NOMO-1 treated with DMSO at 0.1 percent for 48 hours (cell line): ENCODE measurements at regions not wholly inside any gene's neighbourhood (a gene's known extent, or its start where the extent isn't known, plus 50 kb on each side); places are given as distances from the start of the nearest gene placed in this dataset.

Experiments
- DNase-seq: peaks from one replicate; lab custom pipeline; 2025; ENCODE audit not compliant: unreplicated experiment; lab: John Stamatoyannopoulos, UW

DNA sequence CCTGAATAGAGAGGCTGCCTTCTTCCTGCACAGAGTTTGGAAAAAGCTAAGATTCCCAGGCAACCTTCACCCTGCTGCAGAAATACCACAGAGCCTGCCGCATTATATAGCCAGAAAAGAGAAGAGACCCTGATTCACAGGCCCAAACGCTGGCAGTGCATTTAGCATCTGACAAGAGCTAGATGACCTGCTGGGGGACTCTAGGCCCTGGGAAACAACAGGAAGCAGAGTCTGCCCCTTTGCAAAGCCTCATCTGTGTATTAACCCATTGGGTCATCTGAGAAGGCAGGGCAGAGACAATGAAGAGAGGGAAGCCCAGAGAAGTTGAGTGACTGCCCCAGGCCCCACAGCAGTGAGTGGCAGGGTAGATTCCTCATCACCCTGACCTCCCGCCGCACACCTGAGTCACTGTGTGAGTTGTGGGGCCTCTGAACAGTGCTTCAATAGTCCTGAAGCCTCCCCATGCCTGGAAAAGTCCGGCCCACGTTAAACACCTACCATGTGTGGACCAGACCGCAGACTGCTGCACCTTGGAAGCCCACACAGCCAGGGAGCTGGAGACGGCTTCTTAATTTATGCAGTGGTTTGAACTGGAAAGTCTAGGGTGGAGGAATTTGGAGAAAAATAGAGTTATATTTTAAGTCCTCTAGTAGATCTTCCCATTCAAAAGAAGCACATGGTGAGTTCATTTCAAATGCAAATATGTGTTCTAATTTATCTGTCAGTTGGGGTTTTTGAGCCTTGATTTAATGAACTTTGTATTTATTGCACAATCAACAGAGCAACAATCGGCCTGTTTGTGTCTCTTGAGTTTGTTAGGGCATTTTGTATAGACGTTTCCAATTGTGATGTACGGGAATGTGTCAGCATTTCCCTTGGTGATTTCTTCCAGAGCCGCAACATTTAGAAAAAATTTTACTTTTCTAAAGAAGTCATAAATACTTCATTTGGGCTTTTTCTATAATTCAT is 80.4 kb upstream of the GPR26 start:
- DNase-seq = no peak

- DNase-seq = no peak
Observed at GRCh38 chr10:123587110-123587509, 79.0 kb upstream of the GPR26 start.

- DNase-seq = no peak
Observed at GRCh38 chr10:123588386-123588914, 77.7 kb upstream of the GPR26 start.

- DNase-seq = no peak
Observed at GRCh38 chr10:123595661-123596060, 70.5 kb upstream of the GPR26 start.

- DNase-seq = no peak
Observed at GRCh38 chr10:123597676-123598075, 68.5 kb upstream of the GPR26 start.

DNA sequence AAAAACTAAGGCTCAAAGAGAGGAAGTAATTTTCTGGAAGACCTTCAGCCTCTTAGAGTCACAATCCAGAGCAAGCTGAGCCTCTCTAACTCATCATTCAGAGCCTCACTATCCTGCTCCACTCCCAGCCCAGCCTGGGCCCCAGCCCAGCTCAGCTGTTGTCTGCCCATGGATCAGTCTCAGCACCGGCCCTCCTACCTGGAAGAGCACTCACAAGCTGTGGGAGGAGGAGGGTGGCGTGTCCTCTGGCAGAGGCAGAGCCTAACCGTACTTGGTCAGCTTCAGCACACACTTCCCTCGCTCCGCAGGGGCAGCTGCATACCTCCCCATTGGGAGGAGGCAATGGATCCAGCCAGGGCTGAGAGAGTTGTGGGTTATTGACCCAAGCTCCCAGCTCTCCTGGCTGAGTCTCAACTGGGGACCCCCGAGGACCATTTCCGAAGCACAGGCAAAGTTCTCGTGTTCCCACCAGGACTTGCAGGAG is 66.7 kb upstream of the GPR26 start:
- no peak for DNase-seq

GRCh38 chr10:123600177-123600576 is 66.0 kb upstream of the GPR26 start:
- no peak for DNase-seq

DNA sequence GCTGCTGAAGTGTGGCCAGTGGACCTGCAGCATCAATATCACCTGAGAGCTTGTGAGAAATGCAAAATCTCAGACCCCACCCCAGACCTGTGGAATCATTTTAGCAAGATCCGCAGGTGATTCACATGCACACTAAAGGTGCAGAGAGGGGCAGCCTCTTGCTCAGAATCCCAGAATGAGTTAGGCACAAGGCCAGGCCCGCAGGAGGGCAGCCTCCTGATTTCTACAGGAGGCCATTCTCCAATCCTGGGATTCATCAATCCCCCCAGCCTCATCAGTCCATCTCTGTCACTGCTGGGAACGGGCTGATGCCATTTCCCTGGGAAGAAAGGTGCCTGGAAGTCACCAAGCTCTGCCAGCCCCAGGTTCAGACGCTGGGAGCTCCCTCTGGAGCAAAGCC is 63.0 kb upstream of the GPR26 start:
- DNase-seq = no peak

- peak; percentile 53 for DNase-seq
Observed at GRCh38 chr10:123604506-123604905, 61.6 kb upstream of the GPR26 start.

- DNase-seq = no peak
Observed at GRCh38 chr10:123606006-123606405, 60.1 kb upstream of the GPR26 start.

DNA sequence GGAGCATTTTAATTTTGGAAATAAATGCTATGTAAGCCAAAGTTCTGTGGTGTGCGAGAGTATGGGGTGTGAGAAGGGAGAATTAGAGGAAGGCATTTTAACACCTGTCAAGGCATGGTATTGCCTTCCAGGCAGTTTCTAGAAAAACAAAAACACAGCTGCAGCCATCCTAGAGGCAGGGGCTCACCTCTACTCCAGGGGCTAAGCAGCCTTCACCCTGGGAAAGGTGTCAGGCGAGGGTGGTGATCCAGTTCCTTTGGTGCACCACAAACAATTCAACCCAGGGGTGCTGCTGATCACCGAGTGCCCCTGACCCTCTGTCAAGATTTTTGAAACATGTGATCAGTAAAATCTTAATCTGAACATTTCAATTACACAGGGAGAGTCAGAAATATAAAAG is 59.2 kb upstream of the GPR26 start:
- DNase-seq = no peak

- DNase-seq = no peak
Observed at GRCh38 chr10:123607386-123607785, 58.8 kb upstream of the GPR26 start.

- no peak for DNase-seq
Observed at GRCh38 chr10:123608047-123608446, 58.1 kb upstream of the GPR26 start.

DNA sequence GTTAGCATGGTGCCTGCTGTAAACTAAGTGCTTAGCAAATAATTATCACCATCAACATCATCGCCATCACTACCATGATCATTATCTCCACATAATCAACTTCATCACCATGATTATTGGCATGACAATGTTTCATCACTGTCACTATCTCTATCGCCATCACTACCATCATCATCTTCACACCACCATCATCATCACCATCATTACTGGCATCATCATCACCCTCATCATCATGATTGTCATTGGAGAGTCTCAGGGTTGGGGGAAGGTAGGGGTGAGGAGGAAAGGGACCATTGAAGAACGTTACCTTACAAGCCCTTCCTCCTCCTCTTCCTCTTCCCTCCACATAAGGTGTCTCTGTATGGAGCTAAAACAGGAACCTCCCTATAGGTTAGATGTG is 54.9 kb upstream of the GPR26 start:
- no peak for DNase-seq

DNA sequence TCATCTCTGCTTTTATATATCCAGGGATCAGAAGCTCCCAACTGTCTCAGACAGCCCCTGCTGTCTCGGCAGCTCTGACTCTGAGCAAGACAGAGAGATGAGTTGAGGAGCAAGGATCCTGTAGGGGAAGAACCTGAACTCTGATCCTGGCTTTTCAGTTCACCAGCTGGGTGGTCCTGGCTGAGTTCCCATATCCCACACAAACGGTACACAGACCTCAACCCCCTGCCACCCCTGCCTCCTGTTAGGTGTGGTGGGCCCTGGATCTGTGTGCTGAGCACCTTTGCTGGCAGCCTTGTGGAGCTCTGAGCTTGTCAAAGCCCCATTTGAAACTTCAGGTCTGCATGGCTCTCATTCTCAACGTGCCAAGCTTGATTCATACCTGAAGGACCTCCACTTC is 54.3 kb upstream of the GPR26 start:
- DNase-seq = no peak

DNA sequence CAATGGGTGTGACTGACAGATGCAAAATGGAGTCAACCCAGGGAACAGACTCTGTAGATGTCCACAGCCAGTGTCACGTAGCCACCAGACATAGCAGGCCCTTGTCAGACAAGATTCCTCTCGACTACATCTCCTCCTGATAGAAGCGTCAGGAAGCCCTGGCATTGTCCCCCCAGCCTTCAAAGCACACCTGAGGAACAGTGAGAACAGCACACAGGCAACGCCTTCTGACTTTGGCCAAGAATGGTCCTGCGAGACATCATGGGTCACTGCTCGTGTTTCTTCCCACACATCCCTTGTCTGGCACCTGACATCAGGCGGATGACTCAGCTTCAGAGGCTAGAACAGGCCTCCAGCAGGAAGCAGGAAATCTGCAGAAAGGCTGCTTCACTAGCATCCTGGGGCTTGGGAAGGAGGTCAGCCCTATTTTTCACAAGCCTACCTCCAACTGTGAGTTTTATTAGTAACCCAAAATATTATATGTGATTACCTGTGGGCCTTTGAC is 52.8 kb upstream of the GPR26 start:
- DNase-seq = no peak

GRCh38 chr10:123614888-123615287 is 51.3 kb upstream of the GPR26 start:
- DNase-seq = peak; percentile 29
